AG09309 (cell line): ENCODE measurements at regions not wholly inside any gene's neighbourhood (a gene's known extent, or its start where the extent isn't known, plus 50 kb on each side); places are given as distances from the start of the nearest gene placed in this dataset.

Experiments
- DNase-seq: peaks from one replicate; pipeline ENCODE4 v3.0.0-alpha.2; 2010; ENCODE audit warnings: low read depth
- H3K4me3 ChIP-seq: 2 replicates; pipeline ENCODE4 v1.5.1; 2011; ENCODE audit warnings: mild to moderate bottlenecking, low read depth, low read length, moderate library complexity; ENCODE audit not compliant: control insufficient read depth
- CTCF ChIP-seq: IDR thresholded peaks from 2 replicates; pipeline ENCODE4 v1.5.1; 2011; ENCODE audit warnings: mild to moderate bottlenecking, low read depth, low read length, inconsistent platforms; ENCODE audit not compliant: insufficient read depth, control insufficient read depth; ENCODE audit errors: missing control alignments

DNA sequence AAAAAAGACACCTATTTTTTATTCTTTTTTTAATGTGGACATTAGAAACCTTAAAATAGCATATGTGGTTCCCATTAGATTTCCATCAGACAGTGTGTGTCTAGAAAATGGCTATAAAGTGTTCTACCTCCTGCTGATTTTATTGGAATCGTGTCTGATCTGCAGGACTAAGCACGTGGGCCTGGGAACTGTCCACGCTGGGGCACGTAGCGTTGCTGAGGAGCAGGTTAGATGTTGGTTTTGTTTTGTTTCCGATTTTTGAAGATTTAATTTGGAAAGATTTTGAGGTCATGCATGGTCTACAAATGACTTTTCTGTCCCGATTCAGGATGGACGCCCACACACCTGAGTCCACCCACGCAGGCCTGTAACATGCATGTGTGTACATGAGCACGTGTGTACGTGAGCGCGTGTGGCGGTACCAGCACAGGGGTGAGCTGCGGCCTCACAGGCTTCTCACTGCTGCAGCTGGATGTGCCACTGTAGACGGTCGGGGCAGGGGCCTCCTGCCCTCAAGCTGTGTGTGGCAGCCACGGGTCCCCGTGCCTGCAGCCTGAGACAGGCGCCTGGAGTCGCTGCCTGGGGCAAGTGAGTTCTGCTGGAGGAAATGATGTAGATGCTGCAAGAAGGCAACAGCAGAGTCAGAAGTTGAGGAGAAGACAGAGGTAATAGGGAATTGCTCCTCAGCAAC, 99.7 kb upstream of the CTDP1 start:
- DNase-seq, result no peak
- no peak for TF ChIP-seq CTCF
- H3K4me3 ChIP-seq, result no peak overlapping the region

GRCh38 chr18:79580498-79581171, 99.0 kb upstream of the CTDP1 start:
- no peak overlapping the region for H3K4me3 ChIP-seq
- no peak for DNase-seq
- no peak for TF ChIP-seq CTCF

- H3K4me3 ChIP-seq, result no peak overlapping the region
- no peak for TF ChIP-seq CTCF
- no peak for DNase-seq
Measured at GRCh38 chr18:79581406-79581805, 98.2 kb upstream of the CTDP1 start.

GRCh38 chr18:79581911-79582310, 97.7 kb upstream of the CTDP1 start:
- no peak for DNase-seq
- no peak for TF ChIP-seq CTCF
- H3K4me3 ChIP-seq, result no peak overlapping the region

- TF ChIP-seq CTCF, result no peak
- no peak overlapping the region for H3K4me3 ChIP-seq
- no peak for DNase-seq
Measured at GRCh38 chr18:79582978-79583377, 96.6 kb upstream of the CTDP1 start.

DNA sequence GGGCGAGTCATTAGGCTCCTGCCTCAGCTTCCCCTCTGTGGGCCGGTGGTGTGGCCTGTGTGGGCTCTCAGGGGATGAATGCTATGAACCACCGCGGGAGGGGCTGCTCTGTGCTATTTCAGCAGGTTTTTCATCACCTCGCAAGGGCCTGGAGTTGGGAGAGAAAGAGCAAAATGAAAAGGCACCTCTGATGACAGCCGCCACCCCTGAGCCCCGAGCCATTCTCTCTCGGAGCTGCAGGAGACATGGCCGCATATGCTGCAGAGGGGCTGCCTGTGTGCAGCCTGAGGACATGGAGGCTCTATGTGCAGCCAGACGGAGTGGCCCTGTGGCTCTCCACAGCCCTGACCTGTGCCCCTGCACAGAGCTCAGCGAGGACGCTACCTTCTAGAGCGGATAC, 96.2 kb upstream of the CTDP1 start:
- TF ChIP-seq CTCF, result no peak
- no peak overlapping the region for H3K4me3 ChIP-seq
- DNase-seq, result no peak
